Lung (tissue), 11 donors: ENCODE measurements at regions not wholly inside any gene's neighbourhood (a gene's known extent, or its start where the extent isn't known, plus 50 kb on each side); places are given as distances from the start of the nearest gene placed in this dataset.

Experiments used
- ATAC-seq: fragments of 200-7000 bp; cut with Tn5 transposase; one replicate; pipeline ENCODE4 v1.9.1; 2020; ENCODE audit warnings: moderate number of reproducible peaks; ENCODE audit not compliant: insufficient read depth, low FRiP score
- DNase-seq, 3 donors: peaks; one replicate each; pipeline ENCODE4 v3.0.0-alpha.2; 2013 to 2017
- H3K27ac ChIP-seq, 2 donors: one replicate each; pipeline ENCODE4 v1.5.1; 2013; ENCODE audit warnings: mild to moderate bottlenecking in 2 of 2, moderate library complexity in 2 of 2, control low read depth in 1 of 2, inconsistent platforms in 1 of 2, low read depth in 1 of 2, low read length in 1 of 2
- H3K27me3 ChIP-seq, 3 donors: one replicate each; pipeline ENCODE4 v1.5.1; 2013; ENCODE audit warnings: low read length in 2 of 3; ENCODE audit not compliant: control insufficient read depth in 3 of 3, insufficient read depth in 3 of 3
- H3K36me3 ChIP-seq, 4 donors: one replicate each; pipeline ENCODE4 v1.5.1; 2013; ENCODE audit warnings: low read length in 4 of 4, mild to moderate bottlenecking in 1 of 4, moderate library complexity in 1 of 4; ENCODE audit not compliant: control insufficient read depth in 4 of 4, insufficient read depth in 4 of 4
- H3K4me1 ChIP-seq, 5 donors: one replicate each; pipeline ENCODE4 v1.5.1; 2013; ENCODE audit warnings: low read length in 5 of 5, mild to moderate bottlenecking in 2 of 5, moderate library complexity in 1 of 5; ENCODE audit not compliant: control insufficient read depth in 5 of 5, insufficient read depth in 5 of 5
- H3K4me3 ChIP-seq: one replicate; pipeline ENCODE4 v1.5.1; 2013; ENCODE audit warnings: mild to moderate bottlenecking, control low read depth, moderate library complexity
- H3K9ac ChIP-seq, 2 donors: one replicate each; pipeline ENCODE4 v1.5.1; 2013; ENCODE audit warnings: low read length in 2 of 2, control low read depth in 1 of 2; ENCODE audit not compliant: insufficient read depth in 1 of 2
- H3K9me3 ChIP-seq, 4 donors: one replicate each; pipeline ENCODE4 v1.5.1; 2013; ENCODE audit warnings: low read length in 3 of 4, mild to moderate bottlenecking in 1 of 4, moderate library complexity in 1 of 4; ENCODE audit not compliant: control insufficient read depth in 4 of 4, insufficient read depth in 3 of 4
- CTCF ChIP-seq: IDR thresholded peaks from 2 replicates; pipeline ENCODE4 v1.5.1; 2012; ENCODE audit warnings: mild to moderate bottlenecking; ENCODE audit errors: control extremely low read depth, extremely low read depth
- WGBS, 2 donors: extraction: QIAGEN DNeasy Blood & Tissue Kit; methylation state at CpG; one replicate each; pipeline ENCODE4 v1.1.7; 2013; 5-methylcytosine and 5-hydroxymethylcytosine counted together
- donor health status: control.
- donor health status: control.
- donor health status: Bipolar disorder and iron deficiency.
- donor health status: healthy.
- donor health status: DM: yes; HTN: yes; CAD: no.

DNA sequence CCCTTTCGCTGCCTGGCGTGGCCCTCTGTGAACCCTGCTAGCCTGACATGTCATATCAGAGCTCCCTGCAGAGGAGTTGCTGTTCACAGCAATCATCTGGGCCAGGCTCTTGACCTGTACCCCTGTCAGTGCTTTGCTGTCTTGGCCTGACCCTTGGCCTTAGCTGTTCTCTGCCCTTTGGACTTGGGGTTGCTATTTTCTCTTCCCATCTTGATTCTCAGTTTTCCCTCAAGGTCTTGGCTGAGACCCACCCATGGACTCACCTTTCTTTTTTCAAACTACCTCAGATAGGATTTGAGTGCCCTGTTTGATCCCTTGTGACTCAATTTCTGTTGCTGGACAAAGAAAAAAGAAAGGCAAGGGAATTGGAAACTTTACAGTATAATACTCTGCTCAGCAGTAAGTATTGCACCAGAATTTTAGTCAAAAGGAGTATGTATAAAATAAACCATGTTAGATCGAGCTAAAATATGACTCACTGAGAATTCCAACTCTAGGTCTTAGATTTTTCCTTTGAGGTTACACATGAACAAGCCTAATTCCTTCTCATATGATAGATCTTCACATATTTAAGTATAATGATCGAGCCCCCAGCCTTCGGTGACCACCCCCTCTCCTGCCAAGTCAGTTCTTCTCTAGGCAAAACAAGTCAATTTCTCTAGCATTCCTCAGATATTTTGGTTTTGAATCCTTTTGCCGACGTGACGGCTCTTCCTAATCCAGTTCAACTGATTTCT, 110.5 kb downstream of the NGF start:
- DNase-seq (no peak), ATAC-seq (no peak)
- Histone ChIP-seq H3K9ac (no peak overlapping the region), H3K27me3 (no peaks in the 10 kb centered on the region), H3K4me3 (no peak overlapping the region), H3K9me3 (peaks cover 0 to 8% (median 0%) of the 10 kb centered on the region in 4 donors), H3K36me3 (no peaks in the 10 kb centered on the region), H3K4me1 (no peaks in the 10 kb centered on the region), H3K27ac (no peak overlapping the region)
- no peak for TF ChIP-seq CTCF
- 89 to 95% methylated on average over 8 of the region's 8 CpGs for WGBS, 2 donors

DNA sequence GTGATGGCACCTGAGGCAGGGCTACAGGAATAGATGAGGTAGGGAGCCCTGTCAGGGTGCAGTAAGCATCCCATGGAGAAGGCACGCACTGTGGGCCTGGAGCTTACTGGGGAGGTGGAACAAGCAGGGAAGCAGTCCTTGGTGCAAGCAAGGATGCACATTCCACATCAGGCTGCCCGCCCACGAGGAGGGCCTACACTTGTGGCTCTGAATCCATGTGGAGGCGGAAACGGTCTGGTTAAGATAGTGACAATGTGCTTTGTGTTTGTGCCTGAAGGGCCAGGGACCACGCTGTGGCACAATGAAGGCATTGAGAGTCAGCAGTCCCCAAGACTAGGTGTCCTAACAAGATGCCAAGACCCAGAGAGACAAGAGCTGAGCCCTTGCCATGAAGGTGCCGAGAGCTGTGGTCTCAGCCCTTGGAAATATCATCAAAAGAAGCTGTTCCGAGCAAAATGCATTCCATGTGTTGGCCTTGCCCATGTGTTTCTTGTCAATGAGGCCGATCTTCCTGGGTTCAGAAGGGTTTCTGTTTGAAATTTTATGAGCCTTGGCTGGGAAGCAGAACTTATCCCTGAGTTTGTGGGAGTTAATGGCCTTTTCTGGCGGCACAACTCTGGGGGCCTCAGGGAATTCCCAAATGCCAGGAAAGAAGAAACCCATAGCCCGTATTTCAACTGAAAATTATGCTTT, 111.9 kb downstream of the NGF start:
- peaks cover 0 to 8% (median 0%) of the 10 kb centered on the region in 4 donors for H3K9me3 ChIP-seq
- no peak for TF ChIP-seq CTCF
- H3K27ac ChIP-seq, result no peak overlapping the region
- no peaks in the 10 kb centered on the region for H3K4me1 ChIP-seq
- no peak for DNase-seq
- H3K36me3 ChIP-seq, result no peaks in the 10 kb centered on the region
- ATAC-seq, result no peak
- WGBS, 2 donors, result 92 to 95% methylated on average over 11 of the region's 11 CpGs
- H3K27me3 ChIP-seq, result no peaks in the 10 kb centered on the region
- H3K4me3 ChIP-seq, result no peak overlapping the region
- H3K9ac ChIP-seq, result no peak overlapping the region

DNA sequence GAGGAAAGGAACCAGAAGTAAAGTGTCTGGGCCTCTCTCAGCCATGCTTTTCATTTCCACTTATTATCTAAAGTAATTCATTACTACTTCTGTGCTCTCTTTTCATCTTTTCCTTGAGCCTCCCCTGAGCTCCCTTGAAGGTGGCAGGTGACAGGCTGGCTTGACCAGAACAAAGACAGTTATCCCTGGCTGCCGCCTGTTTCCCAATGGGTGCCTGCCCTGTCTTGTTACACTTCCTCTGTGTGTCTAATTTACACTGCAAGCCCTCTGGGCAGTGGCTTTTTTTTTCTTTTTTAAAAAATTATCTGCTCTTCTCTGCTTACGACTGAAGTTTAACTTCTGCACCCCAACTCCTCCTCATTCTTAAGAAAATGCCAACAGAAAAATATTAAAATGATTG, 113.4 kb downstream of the NGF start:
- Histone ChIP-seq H3K36me3 (no peaks in the 10 kb centered on the region), H3K27me3 (no peaks in the 10 kb centered on the region), H3K4me1 (no peaks in the 10 kb centered on the region), H3K27ac (no peak overlapping the region), H3K9ac (no peak overlapping the region), H3K9me3 (peaks cover 0 to 5% (median 0%) of the 10 kb centered on the region in 4 donors), H3K4me3 (no peak overlapping the region)
- DNase-seq (no peak), ATAC-seq (no peak)
- 93 to 98% methylated on average over 2 of the region's 2 CpGs for WGBS, 2 donors
- TF ChIP-seq CTCF, result no peak
